Sigmoid colon (tissue), 6 donors: ENCODE measurements at regions not wholly inside any gene's neighbourhood (a gene's known extent, or its start where the extent isn't known, plus 50 kb on each side); places are given as distances from the start of the nearest gene placed in this dataset.

Source experiments
- DNase-seq: peaks from one replicate; pipeline ENCODE4 v3.0.0-alpha.2; 2019
- H3K27ac ChIP-seq, 4 donors: fragments of 200-600 bp; sonication (generic); one replicate each; pipeline ENCODE4 v1.5.1; 2016 to 2019; ENCODE audit warnings: mild to moderate bottlenecking in 1 of 4
- H3K27me3 ChIP-seq, 3 donors: fragments of 200-600 bp; sonication (generic); one replicate each; pipeline ENCODE4 v1.5.1; 2019; ENCODE audit warnings: mild to moderate bottlenecking in 1 of 3
- H3K36me3 ChIP-seq, 4 donors: fragments of 200-600 bp; sonication (generic); one replicate each; pipeline ENCODE4 v1.5.1; 2016 to 2019
- H3K4me1 ChIP-seq, 4 donors: fragments of 200-600 bp; sonication (generic); one replicate each; pipeline ENCODE4 v1.5.1; 2017 to 2019
- H3K4me3 ChIP-seq, 4 donors: fragments of 200-600 bp; sonication (generic); one replicate each; pipeline ENCODE4 v1.5.1; 2017 to 2019; ENCODE audit warnings: mild to moderate bottlenecking in 2 of 4, moderate library complexity in 1 of 4
- H3K9me3 ChIP-seq, 4 donors: fragments of 200-600 bp in 3 of 4; sonication (generic) in 3 of 4; one replicate each; pipeline versions ENCODE4 v1.5.1 to v1.6.1; 2013 to 2019
- EP300 ChIP-seq, 4 donors: sonication (generic); formaldehyde crosslinking; IDR thresholded peaks; one replicate each; pipeline ENCODE4 v1.6.1; 2017; ENCODE audit warnings: antibody characterized with exemption in 4 of 4
- POLR2A ChIP-seq, 2 donors: fragments of 450-650 bp; IDR thresholded peaks; one replicate each; pipeline ENCODE4 v1.6.1; 2016; ENCODE audit warnings: antibody characterized with exemption in 2 of 2, mild to moderate bottlenecking in 2 of 2, moderate library complexity in 2 of 2
- POLR2AphosphoS5 ChIP-seq, 4 donors: sonication (generic); formaldehyde crosslinking; IDR thresholded peaks; one replicate each; pipeline ENCODE4 v1.6.1; 2017; ENCODE audit warnings: antibody characterized with exemption in 4 of 4
- WGBS, 2 donors: extraction: QIAGEN DNeasy Blood & Tissue Kit; methylation state at CpG; one replicate each; pipeline ENCODE4 v1.1.7; 2013; 5-methylcytosine and 5-hydroxymethylcytosine counted together
- intact Hi-C: fragments of 100-400 bp; cut with DNase I; formaldehyde crosslinking; loops from one replicate; pipeline ENCODE4 v1.15.1; 2023
- TF ChIP-seq, protein P1 (sequence below), 4 experiments: fragments of 450-650 bp in 3 of 4; fragments of 200-600 bp in 1 of 4; IDR thresholded peaks; one replicate each; pipeline ENCODE4 v1.5.1; 2016 to 2019; ENCODE audit warnings: antibody characterized with exemption in 4 of 4, mild to moderate bottlenecking in 3 of 4, moderate library complexity in 2 of 4
- donor health status: healthy with polysubstance abuse.
- donor health status: healthy.

DNA sequence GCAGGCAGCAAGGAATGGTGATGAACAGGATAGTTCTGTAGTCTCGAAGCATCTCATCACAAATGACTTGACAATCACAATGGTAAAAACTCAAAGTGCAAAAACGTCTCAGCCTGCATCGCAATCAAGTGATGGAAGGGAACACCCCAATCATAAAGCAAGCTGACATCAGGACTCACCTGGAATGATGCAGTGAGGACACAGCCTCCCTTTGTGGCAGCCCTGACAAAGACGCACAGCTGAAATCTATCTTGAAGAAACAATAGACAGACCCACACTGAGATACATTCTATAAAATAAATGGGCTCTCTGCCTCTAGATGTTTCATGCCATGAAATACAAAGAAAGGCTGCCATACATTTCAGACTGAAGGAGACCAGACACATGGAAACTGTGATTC lies 748.0 kb upstream of the IGFBP3 start:
- no peak for TF ChIP-seq POLR2A (IDR thresholded peaks at IDR 0.05)
- TF ChIP-seq, protein P1, sequence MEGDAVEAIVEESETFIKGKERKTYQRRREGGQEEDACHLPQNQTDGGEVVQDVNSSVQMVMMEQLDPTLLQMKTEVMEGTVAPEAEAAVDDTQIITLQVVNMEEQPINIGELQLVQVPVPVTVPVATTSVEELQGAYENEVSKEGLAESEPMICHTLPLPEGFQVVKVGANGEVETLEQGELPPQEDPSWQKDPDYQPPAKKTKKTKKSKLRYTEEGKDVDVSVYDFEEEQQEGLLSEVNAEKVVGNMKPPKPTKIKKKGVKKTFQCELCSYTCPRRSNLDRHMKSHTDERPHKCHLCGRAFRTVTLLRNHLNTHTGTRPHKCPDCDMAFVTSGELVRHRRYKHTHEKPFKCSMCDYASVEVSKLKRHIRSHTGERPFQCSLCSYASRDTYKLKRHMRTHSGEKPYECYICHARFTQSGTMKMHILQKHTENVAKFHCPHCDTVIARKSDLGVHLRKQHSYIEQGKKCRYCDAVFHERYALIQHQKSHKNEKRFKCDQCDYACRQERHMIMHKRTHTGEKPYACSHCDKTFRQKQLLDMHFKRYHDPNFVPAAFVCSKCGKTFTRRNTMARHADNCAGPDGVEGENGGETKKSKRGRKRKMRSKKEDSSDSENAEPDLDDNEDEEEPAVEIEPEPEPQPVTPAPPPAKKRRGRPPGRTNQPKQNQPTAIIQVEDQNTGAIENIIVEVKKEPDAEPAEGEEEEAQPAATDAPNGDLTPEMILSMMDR (IDR thresholded peaks at IDR 0.05): no peak
- TF ChIP-seq POLR2AphosphoS5 (IDR thresholded peaks at IDR 0.05): no peak
- TF ChIP-seq EP300 (IDR thresholded peaks at IDR 0.05): no peak
- H3K36me3 ChIP-seq: no peaks in the 10 kb centered on the region
- no peak for DNase-seq
- intact Hi-C loops: no loop called here
- H3K27me3 ChIP-seq: no peaks in the 10 kb centered on the region
- no peaks in the 10 kb centered on the region for H3K9me3 ChIP-seq
- WGBS, 2 donors: 80 to 87% methylated on average over 4 of the region's 4 CpGs
- H3K4me1 ChIP-seq: no peaks in the 10 kb centered on the region
- no peak overlapping the region for H3K27ac ChIP-seq
- no peak overlapping the region for H3K4me3 ChIP-seq

DNA sequence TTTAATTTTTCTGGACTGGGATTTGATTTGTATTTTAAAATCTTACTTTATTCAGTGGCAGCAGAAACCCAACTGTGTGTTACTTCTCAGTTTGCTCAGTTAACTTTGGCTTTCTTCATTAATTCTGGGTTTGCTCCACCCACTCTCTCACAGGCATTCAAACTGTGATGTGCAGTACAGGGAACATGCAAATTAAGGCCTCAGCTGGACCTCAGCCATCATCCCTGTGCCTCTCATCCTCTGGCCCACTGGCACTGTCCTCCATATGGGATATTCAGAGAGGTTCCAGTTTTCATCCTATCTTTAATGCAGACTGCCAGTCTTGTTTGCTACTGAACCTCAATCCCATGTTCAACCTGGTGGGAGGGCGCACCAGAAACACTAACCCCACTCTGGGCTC lies 743.4 kb upstream of the IGFBP3 start:
- DNase-seq: no peak
- intact Hi-C loops: no loop called here
- Histone ChIP-seq H3K4me3 (no peak overlapping the region), H3K27ac (no peak overlapping the region), H3K9me3 (no peaks in the 10 kb centered on the region), H3K27me3 (no peaks in the 10 kb centered on the region), H3K36me3 (no peaks in the 10 kb centered on the region), H3K4me1 (peaks cover 0 to 11% (median 0%) of the 10 kb centered on the region in 4 donors)
- 89 to 91% methylated on average over 1 of the region's 1 CpG for WGBS, 2 donors
- TF ChIP-seq POLR2AphosphoS5 (IDR thresholded peaks at IDR 0.05): no peak
- TF ChIP-seq POLR2A (IDR thresholded peaks at IDR 0.05): no peak
- TF ChIP-seq EP300 (IDR thresholded peaks at IDR 0.05): no peak
- TF ChIP-seq, protein P1 (IDR thresholded peaks at IDR 0.05): no peak

DNA sequence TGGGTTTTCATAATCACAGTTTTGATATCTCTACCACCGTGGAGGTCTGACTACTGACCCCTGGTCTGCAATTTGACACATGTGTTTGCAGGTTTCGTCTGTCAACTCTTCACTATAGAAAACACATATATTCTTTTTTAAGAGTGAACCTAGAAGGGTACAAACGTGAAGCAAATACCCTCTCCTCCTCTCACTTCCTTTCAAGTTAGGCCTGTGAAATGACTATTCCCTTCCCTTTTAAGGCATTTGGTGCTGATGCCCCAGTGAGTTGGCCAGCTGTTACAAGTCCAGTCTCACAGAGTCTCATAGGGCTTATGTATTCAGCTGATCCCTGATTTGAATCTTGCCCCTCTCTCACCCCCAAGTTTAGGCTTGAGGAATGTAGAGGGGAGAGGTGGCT lies 742.0 kb upstream of the IGFBP3 start:
- WGBS, 2 donors: 58 to 70% methylated on average over 3 of the region's 3 CpGs
- intact Hi-C loops: no loop called here

DNA sequence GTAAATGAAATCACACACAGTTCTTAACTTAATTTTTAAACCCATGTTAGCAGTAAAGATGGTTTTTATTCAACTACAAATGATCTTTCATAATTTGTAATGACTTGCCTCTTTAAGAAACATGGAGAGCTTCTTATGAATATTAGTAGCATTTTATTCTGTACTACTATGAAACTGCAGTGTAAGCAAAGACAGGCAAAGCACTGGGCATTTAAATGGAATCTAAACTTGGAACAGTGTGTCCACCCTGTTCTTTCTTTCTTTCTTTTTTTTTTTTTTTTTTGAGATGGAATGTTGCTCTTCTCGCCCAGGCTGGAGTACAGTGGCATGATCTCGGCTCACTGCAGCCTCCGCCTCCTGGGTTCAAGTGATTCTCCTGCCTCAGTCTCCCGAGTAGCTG lies 740.4 kb upstream of the IGFBP3 start:
- intact Hi-C loops: no loop called here
- 80 to 91% methylated on average over 4 of the region's 4 CpGs for WGBS, 2 donors
- peaks cover 0 to 11% (median 0%) of the 10 kb centered on the region in 4 donors for H3K4me1 ChIP-seq
- no peaks in the 10 kb centered on the region for H3K9me3 ChIP-seq
- TF ChIP-seq POLR2A (IDR thresholded peaks at IDR 0.05) (no peak), POLR2AphosphoS5 (IDR thresholded peaks at IDR 0.05) (no peak), EP300 (IDR thresholded peaks at IDR 0.05) (no peak)
- TF ChIP-seq, protein P1 (IDR thresholded peaks at IDR 0.05): no peak
- H3K36me3 ChIP-seq: no peaks in the 10 kb centered on the region
- DNase-seq: no peak
- no peak overlapping the region for H3K4me3 ChIP-seq
- H3K27ac ChIP-seq: no peak overlapping the region
- H3K27me3 ChIP-seq: no peaks in the 10 kb centered on the region

More for the DNA sequence above, 742.0 kb upstream of the IGFBP3 start:
- no peak for DNase-seq
- Histone ChIP-seq H3K27me3 (no peaks in the 10 kb centered on the region), H3K9me3 (no peaks in the 10 kb centered on the region), H3K4me1 (peaks cover 0 to 11% (median 0%) of the 10 kb centered on the region in 4 donors), H3K27ac (no peak overlapping the region), H3K4me3 (no peak overlapping the region), H3K36me3 (no peaks in the 10 kb centered on the region)
- TF ChIP-seq EP300 (IDR thresholded peaks at IDR 0.05) (no peak), POLR2AphosphoS5 (IDR thresholded peaks at IDR 0.05) (no peak)
- TF ChIP-seq, protein P1 (IDR thresholded peaks at IDR 0.05): no peak

DNA sequence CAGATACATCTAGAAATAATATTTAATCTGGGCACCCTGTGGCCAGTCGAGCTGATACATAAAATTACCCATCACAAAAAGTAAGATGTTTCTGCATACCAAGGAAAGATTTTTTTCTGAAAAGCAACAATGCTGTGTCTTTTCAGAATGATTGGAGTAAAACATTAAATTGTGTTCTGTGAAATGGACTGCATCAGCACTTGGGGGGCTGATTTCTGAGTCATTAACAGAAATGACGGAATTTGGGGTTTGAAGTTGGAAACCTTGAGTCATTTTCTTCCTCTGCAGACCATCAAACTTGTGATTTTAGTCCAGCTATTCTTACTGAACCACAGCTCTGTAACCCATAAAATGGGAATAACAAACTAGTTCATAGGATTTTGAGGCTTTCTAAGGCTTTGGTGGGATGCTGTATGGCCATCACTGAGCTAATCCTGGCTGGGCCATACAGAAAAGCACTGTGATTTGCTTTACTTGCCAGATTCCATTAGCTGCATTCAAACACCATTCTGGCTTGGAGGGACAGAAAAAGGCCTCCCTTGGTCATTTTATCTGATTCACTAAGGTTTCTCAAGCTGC lies 739.4 kb upstream of the IGFBP3 start:
- Histone ChIP-seq H3K36me3 (no peaks in the 10 kb centered on the region), H3K4me1 (peaks cover 0 to 11% (median 0%) of the 10 kb centered on the region in 4 donors), H3K27ac (no peak overlapping the region), H3K4me3 (no peak overlapping the region), H3K9me3 (no peaks in the 10 kb centered on the region), H3K27me3 (no peaks in the 10 kb centered on the region)
- intact Hi-C loops: no loop called here
- WGBS, 2 donors: 85 to 89% methylated on average over 2 of the region's 2 CpGs
- DNase-seq: no peak
- TF ChIP-seq POLR2A (IDR thresholded peaks at IDR 0.05) (no peak), EP300 (IDR thresholded peaks at IDR 0.05) (no peak), POLR2AphosphoS5 (IDR thresholded peaks at IDR 0.05) (no peak)
- TF ChIP-seq, protein P1 (IDR thresholded peaks at IDR 0.05): no peak
